K562 (cell line): ENCODE measurements at regions not wholly inside any gene's neighbourhood (a gene's known extent, or its start where the extent isn't known, plus 50 kb on each side); places are given as distances from the start of the nearest gene placed in this dataset.

Experiments used
- ATAC-seq: fragments of 200-7000 bp; cut with Tn5 transposase; 3 replicates; pipeline ENCODE4 v1.9.1; 2020; ENCODE audit warnings: moderate library complexity
- BruUV-seq: library from RNA; stranded (reverse); fragments of 400-500 nt; replicated peaks from 2 replicates; lab custom pipeline; 2021; lab: Mats Ljungman, UMichigan
- CTCF ChIA-PET: fragments of 300-600 bp; formaldehyde crosslinking; extraction: SDS; loops from one replicate; lab custom pipeline; 2021; ENCODE audit warnings: low intra/inter-chr PET ratio; lab: Yijun Ruan, JAX
- POLR2A ChIA-PET: fragments of 300-600, 350-650 bp; sonication (Branson Sonifier 250); formaldehyde crosslinking; extraction: SDS; loops from one replicate; lab custom pipeline; 2021; ENCODE audit warnings: antibody characterized with exemption, inconsistent platforms; lab: Yijun Ruan, JAX
- DNase-seq, 4 experiments: peaks; one replicate each; pipeline versions ENCODE4 v3.0.0 to v3.0.0-alpha.2; 2011 to 2018; ENCODE audit warnings: low spot score in 3 of 4, mixed read lengths in 3 of 4; ENCODE audit errors: extremely low read depth in 1 of 4
- FAIRE-seq: peaks from 2 replicates; lab custom pipeline; 2011; peaks lifted over from hg19 to GRCh38; lab: Jason Lieb, UNC
- H2AFZ ChIP-seq: 2 replicates; pipeline ENCODE4 v1.6.0; 2011; ENCODE audit warnings: low read depth, low read length, control low read depth, inconsistent platforms
- H3K27ac ChIP-seq: fragments of 200-600 bp; 3 replicates; pipeline ENCODE4 v1.8.0; 2011; ENCODE audit warnings: low read depth, mild to moderate bottlenecking, control low read depth, inconsistent platforms, low read length, moderate library complexity, mixed read lengths; ENCODE audit errors: extremely low read depth
- H3K27me3 ChIP-seq, 2 experiments: fragments of 300-600 bp in 1 of 2; 2 replicates in 1 of 2; 3 replicates in 1 of 2; pipeline versions ENCODE4 v1.6.0 to v1.8.0; 2011; ENCODE audit warnings: inconsistent platforms in 2 of 2, low read length in 2 of 2, mild to moderate bottlenecking in 1 of 2, mixed read lengths in 1 of 2, moderate library complexity in 1 of 2; ENCODE audit not compliant: control insufficient read depth in 2 of 2, insufficient read depth in 2 of 2
- H3K36me3 ChIP-seq: fragments of 300-600 bp; 3 replicates; pipeline ENCODE4 v1.8.0; 2011; ENCODE audit warnings: mild to moderate bottlenecking, low read length, inconsistent platforms; ENCODE audit not compliant: control insufficient read depth, insufficient read depth
- H3K4me1 ChIP-seq, 2 experiments: fragments of 200-600 bp in 1 of 2; replicated peaks in 1 of 2; 2 replicates in 1 of 2; 3 replicates in 1 of 2; pipeline versions ENCODE4 v1.5.1 to v1.8.0; 2011; ENCODE audit warnings: inconsistent platforms in 2 of 2, low read length in 2 of 2, mild to moderate bottlenecking in 1 of 2, mixed read lengths in 1 of 2, moderate library complexity in 1 of 2; ENCODE audit not compliant: control insufficient read depth in 2 of 2, insufficient read depth in 2 of 2
- H3K4me2 ChIP-seq: 2 replicates; pipeline ENCODE4 v1.6.1; 2011; ENCODE audit warnings: low read length, control low read depth, inconsistent platforms, mixed read lengths; ENCODE audit not compliant: insufficient read depth
- H3K4me3 ChIP-seq: fragments of 200-600 bp; sonication (generic), shearing (Covaris generic); 2 replicates; pipeline ENCODE4 v1.5.1; 2016; ENCODE audit warnings: control low read depth, inconsistent platforms
- H3K79me2 ChIP-seq: fragments of 200-600 bp; 3 replicates; pipeline ENCODE4 v1.8.0; 2011; ENCODE audit warnings: low read length, inconsistent platforms; ENCODE audit not compliant: control insufficient read depth, insufficient read depth
- H3K9ac ChIP-seq, 2 experiments: 2 replicates each; pipeline versions ENCODE4 v1.6.0 to v1.6.1; 2011; ENCODE audit warnings: low read depth in 2 of 2, low read length in 2 of 2, control low read depth in 1 of 2, inconsistent platforms in 1 of 2, mild to moderate bottlenecking in 1 of 2, mixed read lengths in 1 of 2; ENCODE audit not compliant: insufficient read depth in 1 of 2
- H3K9me1 ChIP-seq: one replicate; pipeline ENCODE4 v1.6.0; 2011; ENCODE audit warnings: inconsistent platforms, mild to moderate bottlenecking, low read length, moderate library complexity; ENCODE audit not compliant: control insufficient read depth, insufficient read depth
- H3K9me3 ChIP-seq: replicated peaks from 2 replicates; pipeline ENCODE4 v1.5.1; 2011; ENCODE audit warnings: low read depth, low read length, inconsistent platforms; ENCODE audit not compliant: control insufficient read depth, insufficient read depth
- H4K20me1 ChIP-seq: replicated peaks from 2 replicates; pipeline ENCODE4 v1.6.1; 2011; ENCODE audit warnings: low read length, inconsistent platforms, mixed read lengths; ENCODE audit not compliant: control insufficient read depth, insufficient read depth
- MAX ChIP-seq: sonication (generic); formaldehyde crosslinking; IDR thresholded peaks from 2 replicates; pipeline ENCODE4 v1.9.0; 2022; ENCODE audit warnings: mild to moderate bottlenecking, missing genetic modification reagents
- PCBP2 ChIP-seq: fragments of 200-400 bp; formaldehyde crosslinking; IDR thresholded peaks from 2 replicates; pipeline ENCODE4 v1.6.1; 2018; ENCODE audit warnings: low read length, low read depth, mild to moderate bottlenecking, moderate library complexity; ENCODE audit not compliant: poor library complexity, severe bottlenecking
- POLR2G ChIP-seq: fragments of 200-400 bp; formaldehyde crosslinking; IDR thresholded peaks from 2 replicates; pipeline ENCODE4 v1.6.1; 2017; ENCODE audit warnings: low read depth, mild to moderate bottlenecking, antibody characterized with exemption, low read length, moderate library complexity
- PRDM10 ChIP-seq: fragments of 450-650 bp; IDR thresholded peaks from 2 replicates; pipeline ENCODE4 v1.6.1; 2018; ENCODE audit not compliant: partially characterized antibody
- SIN3B ChIP-seq: fragments of 450-650 bp; IDR thresholded peaks from 2 replicates; pipeline ENCODE4 v1.6.1; 2017; ENCODE audit warnings: low read depth, mild to moderate bottlenecking, moderate library complexity
- SREBF1 ChIP-seq: fragments of 150-350 bp; IDR thresholded peaks from 2 replicates; pipeline ENCODE4 v1.6.1; 2014; ENCODE audit warnings: antibody characterized with exemption, low read depth, low read length, borderline replicate concordance
- TEAD4 ChIP-seq, 2 experiments: sonication (generic) in 1 of 2; formaldehyde crosslinking in 1 of 2; IDR thresholded peaks; 2 replicates each; pipeline versions ENCODE4 v1.6.1 to v1.8.0; 2012 to 2022; ENCODE audit warnings: borderline replicate concordance in 1 of 2, inconsistent platforms in 1 of 2, low read length in 1 of 2, mild to moderate bottlenecking in 1 of 2, missing genetic modification reagents in 1 of 2
- THRAP3 ChIP-seq: fragments of 450-650 bp; IDR thresholded peaks from 2 replicates; pipeline ENCODE4 v1.6.1; 2016; ENCODE audit warnings: mild to moderate bottlenecking, inconsistent platforms, borderline replicate concordance
- ZBTB34 ChIP-seq: fragments of 250-450 bp; sonication (Bioruptor Pico); IDR thresholded peaks from 2 replicates; pipeline ENCODE4 v1.8.0; 2021; ENCODE audit warnings: mild to moderate bottlenecking, moderate library complexity
- ZBTB43 ChIP-seq: sonication (generic); formaldehyde crosslinking; IDR thresholded peaks from 2 replicates; pipeline ENCODE4 v1.8.0; 2023; ENCODE audit warnings: mild to moderate bottlenecking, missing genetic modification reagents
- ZNF589 ChIP-seq: fragments of 200-800 bp; sonication (Bioruptor generic); IDR thresholded peaks from 2 replicates; pipeline ENCODE4 v1.6.1; 2016; ENCODE audit warnings: low read depth, missing genetic modification characterization, missing compliant biosample characterization
- WGBS: fragments of 100-300 bp; shearing (Covaris generic); methylation state at CpG from one replicate; pipeline ENCODE4 v1.1.6; 2016; ENCODE audit warnings: low coverage, mixed read lengths; ENCODE audit not compliant: insufficient coverage; ENCODE audit errors: missing lambda C conversion rate; 5-methylcytosine and 5-hydroxymethylcytosine counted together
- in situ Hi-C: fragments of 300-500 bp; cut with MboI; formaldehyde crosslinking; loops from 4 replicates; pipeline ENCODE4 v1.15.0; 2018; ENCODE audit warnings: inconsistent platforms, mixed read lengths
- intact Hi-C: fragments of 100-400 bp; cut with micrococcal nuclease; formaldehyde crosslinking; loops from 2 replicates; pipeline ENCODE4 v1.14.2; 2022

GRCh38 chr1:56092684-56093570 lies 486.4 kb downstream of the PLPP3 start:
- H3K4me3 ChIP-seq = no peak overlapping the region
- POLR2A ChIA-PET = interaction anchor here (0.6 kb wide), 1 partner anchor 1462 kb away, joined by 3 read pairs; no protein-coding TSS in a partner anchor
- 0% methylated on average over 2 of the region's 2 CpGs for WGBS
- no peaks in the 10 kb centered on the region for H4K20me1 ChIP-seq
- no peak overlapping the region for H3K27ac ChIP-seq
- no peak overlapping the region for H2AFZ ChIP-seq
- no peak for DNase-seq
- H3K79me2 ChIP-seq = no peaks in the 10 kb centered on the region
- intact Hi-C loops = no loop called here
- TF ChIP-seq SREBF1 (no peak), PRDM10 (no peak), ZBTB43 (no peak), ZBTB34 (CRISPR knock-in tag) (no peak), POLR2G (no peak), PCBP2 (no peak), ZNF589 (CRISPR knock-in tag) (no peak), TEAD4 (IDR thresholded peaks at IDR 0.05; ENCODE audit: low read length) (no peak), TEAD4 (CRISPR knock-in tag; IDR thresholded peaks at IDR 0.05; ENCODE audit: borderline replicate concordance) (no peak), SIN3B (no peak), THRAP3 (no peak), MAX (no peak)
- H3K4me1 ChIP-seq = no peaks in the 10 kb centered on the region
- H3K4me2 ChIP-seq = no peak overlapping the region
- FAIRE-seq = no peak
- in situ Hi-C loops = no loop called here
- CTCF ChIA-PET = no interaction called here
- H3K9me1 ChIP-seq = no peaks in the 10 kb centered on the region
- H3K36me3 ChIP-seq = no peaks in the 10 kb centered on the region
- no peak overlapping the region for H3K9ac ChIP-seq
- H3K27me3 ChIP-seq = no peaks in the 10 kb centered on the region
- H3K9me3 ChIP-seq = no peaks in the 10 kb centered on the region
- ATAC-seq = no peak
- no TSS peak for BruUV-seq
